HS-27A (cell line): ENCODE measurements at regions not wholly inside any gene's neighbourhood (a gene's known extent, or its start where the extent isn't known, plus 50 kb on each side); places are given as distances from the start of the nearest gene placed in this dataset.

Experiments used
- DNase-seq: peaks from one replicate; pipeline ENCODE4 v3.0.0-alpha.2; 2012; ENCODE audit warnings: low read depth, missing footprints

GRCh38 chr2:19490846-19491435 lies 132.5 kb upstream of the OSR1 start:
- no peak for DNase-seq

- DNase-seq: peak; percentile 29
Measured at GRCh38 chr2:19488009-19488691, 129.7 kb upstream of the OSR1 start.

GRCh38 chr2:19484736-19485135 lies 126.3 kb upstream of the OSR1 start:
- DNase-seq: no peak

DNA sequence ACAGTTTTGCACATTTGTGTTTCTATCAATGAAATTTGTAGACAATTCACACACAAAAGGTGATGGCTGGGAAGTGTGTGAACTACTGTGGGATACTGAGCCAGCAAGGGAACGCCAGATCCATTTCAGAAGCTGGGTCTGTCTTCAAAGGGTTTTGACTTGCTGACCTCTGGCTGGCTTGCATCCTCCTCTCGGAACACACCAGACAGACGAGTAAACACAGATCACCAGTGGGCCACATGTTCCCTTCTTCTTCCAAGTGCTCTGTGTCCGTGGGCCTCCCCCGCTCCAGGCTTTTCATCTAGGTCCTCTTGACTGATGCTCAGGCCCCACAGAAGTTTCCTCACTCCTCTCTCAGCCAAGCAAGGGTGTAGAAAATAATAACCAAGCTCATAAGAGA lies 122.2 kb upstream of the OSR1 start:
- no peak for DNase-seq

GRCh38 chr2:19479666-19480065 lies 121.2 kb upstream of the OSR1 start:
- no peak for DNase-seq

DNA sequence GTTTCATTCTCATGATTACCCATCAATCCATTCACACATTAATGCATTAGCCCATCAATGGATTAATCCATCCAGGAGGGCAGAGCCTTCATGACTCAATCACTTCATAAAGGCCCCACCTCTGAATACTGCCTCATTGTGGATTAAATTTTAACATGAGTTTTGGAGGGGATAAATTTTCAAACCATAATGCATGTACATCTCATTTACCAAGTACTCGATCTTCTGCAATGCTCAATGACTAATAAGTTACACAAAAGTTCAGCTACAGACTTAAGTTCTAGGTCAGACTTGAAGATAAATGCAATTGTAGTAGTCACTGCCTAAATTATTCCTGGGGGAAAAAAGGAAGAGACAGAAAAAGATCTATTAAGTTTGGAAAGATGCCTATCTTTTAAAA lies 120.0 kb upstream of the OSR1 start:
- no peak for DNase-seq

GRCh38 chr2:19476327-19476726 lies 117.9 kb upstream of the OSR1 start:
- DNase-seq: no peak

GRCh38 chr2:19474128-19474527 lies 115.7 kb upstream of the OSR1 start:
- no peak for DNase-seq

DNA sequence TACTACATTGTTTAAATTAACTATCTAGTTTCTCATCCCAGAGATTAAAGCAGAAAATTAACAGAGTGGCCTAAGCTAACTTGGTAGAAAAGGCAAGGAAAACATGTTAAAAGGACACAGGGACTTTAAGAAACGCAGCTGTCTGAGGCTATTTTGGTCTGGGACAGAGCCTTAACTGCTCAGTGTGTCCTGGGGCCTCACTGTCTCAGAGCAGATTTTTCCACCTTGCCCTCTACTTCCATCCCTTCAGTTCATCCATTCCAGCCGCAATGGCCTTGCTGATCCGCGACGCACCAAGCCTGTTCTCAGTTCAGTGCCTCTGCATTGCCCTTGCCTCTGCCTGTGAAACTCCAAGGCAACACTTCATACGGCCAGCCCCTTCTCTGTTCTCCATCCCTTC lies 114.9 kb upstream of the OSR1 start:
- no peak for DNase-seq

GRCh38 chr2:19472391-19472978 lies 114.1 kb upstream of the OSR1 start:
- no peak for DNase-seq

- DNase-seq: no peak
Measured at GRCh38 chr2:19471491-19471890, 113.1 kb upstream of the OSR1 start.

- DNase-seq: no peak
Measured at GRCh38 chr2:19465978-19466377, 107.6 kb upstream of the OSR1 start.

DNA sequence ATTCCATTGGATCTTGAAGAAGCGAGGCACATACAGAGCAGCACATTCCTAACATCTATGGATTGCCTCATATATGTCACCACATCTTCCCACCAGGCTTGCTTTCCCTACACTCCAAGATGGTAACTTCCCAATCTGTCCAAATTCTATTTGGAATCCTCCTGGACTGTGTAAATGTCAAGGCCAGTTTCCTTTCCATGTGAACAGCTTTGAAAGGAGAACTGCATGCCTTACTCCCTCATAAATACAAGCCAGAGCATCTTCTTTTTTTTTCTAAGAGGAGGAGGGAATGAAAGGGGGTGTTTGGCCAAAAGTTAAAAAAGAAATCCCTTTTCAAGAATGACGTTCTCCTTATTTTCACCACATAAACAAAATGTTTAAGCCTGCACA lies 103.8 kb upstream of the OSR1 start:
- no peak for DNase-seq

DNA sequence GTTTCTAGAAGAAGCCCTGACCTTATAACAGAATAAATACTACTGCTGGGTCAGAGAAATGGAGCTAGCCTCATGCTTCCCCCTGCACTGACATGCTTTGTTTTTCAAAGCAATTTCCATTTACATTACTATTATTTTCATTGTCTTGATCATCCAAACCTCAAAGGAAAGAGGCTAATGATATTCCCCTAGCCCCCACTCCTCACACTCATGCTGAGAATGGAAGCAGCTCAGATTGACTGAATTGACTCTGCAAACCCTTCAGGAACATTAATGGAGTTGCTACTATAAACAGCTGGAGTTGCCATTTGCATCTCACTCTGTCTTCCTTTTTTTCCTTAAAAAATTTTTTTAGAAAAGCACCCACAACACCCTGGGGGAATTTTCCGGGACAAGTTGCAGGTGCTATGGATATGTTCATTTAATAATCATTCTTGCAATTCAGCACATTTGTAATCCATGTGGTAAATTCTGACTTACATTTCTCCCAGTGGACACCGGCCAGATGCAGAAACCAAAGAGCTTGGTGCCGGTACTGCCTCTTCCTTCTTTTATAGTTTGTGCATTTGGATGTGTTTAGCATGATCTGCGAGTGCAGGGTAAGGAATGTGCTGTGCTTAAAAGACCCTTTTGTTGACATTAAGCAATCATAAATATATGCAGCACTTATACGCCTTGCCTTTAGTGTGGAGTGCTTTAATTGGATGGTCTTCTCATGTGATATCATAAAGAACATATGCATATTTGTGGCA lies 103.3 kb upstream of the OSR1 start:
- DNase-seq: no peak

DNA sequence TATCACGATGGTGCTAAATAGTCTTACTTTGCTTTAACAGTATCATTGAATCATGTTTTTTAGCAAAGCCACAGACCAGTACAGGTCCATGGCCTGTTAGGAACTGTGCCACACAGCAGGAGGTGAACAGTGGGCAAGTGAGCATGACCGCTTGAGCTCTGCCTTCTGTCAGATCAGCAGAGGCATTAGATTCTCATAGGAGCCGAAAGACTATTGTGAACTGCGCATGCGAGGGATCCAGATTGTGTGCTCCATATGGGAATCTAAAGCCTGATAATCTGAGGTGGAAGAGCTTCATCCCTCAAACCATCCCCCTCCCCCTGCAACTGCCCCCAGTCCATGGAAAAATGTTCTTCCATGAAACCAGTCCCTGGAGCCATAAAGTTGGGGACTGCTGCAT lies 102.3 kb upstream of the OSR1 start:
- no peak for DNase-seq

GRCh38 chr2:19458427-19459003 lies 100.1 kb upstream of the OSR1 start:
- no peak for DNase-seq

GRCh38 chr2:19457809-19458208 lies 99.4 kb upstream of the OSR1 start:
- DNase-seq: no peak

DNA sequence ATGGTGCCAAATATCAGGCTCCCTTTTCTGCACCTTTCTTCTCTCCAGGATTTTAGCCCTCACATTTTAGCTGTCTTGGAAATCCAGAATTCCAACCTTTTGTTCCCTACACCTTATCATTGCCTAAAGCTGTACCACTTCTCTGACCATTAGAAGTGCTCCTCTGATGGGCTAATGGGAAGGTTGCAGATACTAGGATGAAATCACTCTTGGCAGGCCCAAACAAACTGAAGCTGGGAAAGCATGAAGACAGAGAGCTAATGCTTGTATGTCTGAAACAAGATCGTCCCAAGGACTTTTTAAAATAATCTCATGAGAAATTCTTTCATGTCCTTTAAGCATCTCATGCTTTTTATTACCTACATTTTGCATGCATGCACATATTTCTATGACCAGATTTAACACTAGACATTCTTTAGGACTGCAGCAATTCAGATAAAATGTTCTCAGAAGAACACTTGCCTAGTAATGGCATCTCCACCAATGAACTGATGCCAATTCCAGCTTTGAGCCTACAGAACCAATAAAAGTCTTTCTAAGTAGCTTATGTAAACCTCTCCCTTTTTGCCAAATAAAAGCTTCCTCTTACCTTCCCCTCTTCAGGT lies 98.4 kb upstream of the OSR1 start:
- no peak for DNase-seq

- no peak for DNase-seq
Measured at GRCh38 chr2:19454125-19454524, 95.7 kb upstream of the OSR1 start.

GRCh38 chr2:19442731-19443130 lies 84.3 kb upstream of the OSR1 start:
- DNase-seq: no peak

DNA sequence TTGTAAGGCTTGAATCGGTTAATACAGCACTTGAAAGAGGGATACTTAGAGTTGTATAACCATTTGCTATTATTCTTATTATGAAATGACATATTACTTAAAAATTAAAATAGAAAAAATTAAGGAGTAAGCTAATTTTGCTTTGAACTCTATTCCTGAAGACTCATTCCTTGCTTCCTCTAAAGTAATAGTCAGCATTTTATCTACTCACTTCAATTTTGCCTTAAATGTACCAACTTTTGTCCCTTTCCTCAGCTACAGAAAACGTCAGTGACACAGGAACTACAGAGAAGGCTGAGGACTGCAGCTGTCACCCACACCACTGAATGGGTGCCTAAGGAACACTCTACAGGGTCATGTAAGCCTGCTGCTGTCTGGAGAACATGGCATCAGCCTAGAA lies 80.7 kb upstream of the OSR1 start:
- DNase-seq: no peak

- DNase-seq: no peak
Measured at GRCh38 chr2:19435815-19436214, 77.4 kb upstream of the OSR1 start.
